ENCODE measurements at regions not wholly inside any gene's neighbourhood (a gene's known extent, or its start where the extent isn't known, plus 50 kb on each side); places are given as distances from the start of the nearest gene placed in this dataset.

GRCh38 chr3:43783987-43784639 lies 93.4 kb downstream of the ABHD5 start:
- DNase-seq (ENCODE audit: low read depth in 4 of 4, low spot score in 3 of 4) = no peak

GRCh38 chr3:43784640-43785011 lies 93.9 kb downstream of the ABHD5 start:
- DNase-seq (ENCODE audit: low read depth in 4 of 4, low spot score in 3 of 4) = no peak

GRCh38 chr3:43785551-43785950 lies 94.8 kb downstream of the ABHD5 start:
- no peak for DNase-seq (ENCODE audit: low read depth in 4 of 4, low spot score in 3 of 4)

- no peak for DNase-seq (ENCODE audit: low read depth in 4 of 4, low spot score in 3 of 4)
Measured at GRCh38 chr3:43786102-43786501, 95.4 kb downstream of the ABHD5 start.

- DNase-seq (ENCODE audit: low read depth in 4 of 4, low spot score in 3 of 4) = no peak
Measured at GRCh38 chr3:43786526-43787305, 96.0 kb downstream of the ABHD5 start.

GRCh38 chr3:43787330-43787729 lies 96.6 kb downstream of the ABHD5 start:
- DNase-seq (ENCODE audit: low read depth in 4 of 4, low spot score in 3 of 4) = no peak

GRCh38 chr3:43789028-43789427 lies 98.3 kb downstream of the ABHD5 start:
- no peak for DNase-seq (ENCODE audit: low read depth in 4 of 4, low spot score in 3 of 4)

- DNase-seq (ENCODE audit: low read depth in 4 of 4, low spot score in 3 of 4) = no peak
Measured at GRCh38 chr3:43790060-43790459, 99.3 kb downstream of the ABHD5 start.

- no peak for DNase-seq (ENCODE audit: low read depth in 4 of 4, low spot score in 3 of 4)
Measured at GRCh38 chr3:43790476-43790875, 99.7 kb downstream of the ABHD5 start.

GRCh38 chr3:43791246-43791645 lies 100.5 kb downstream of the ABHD5 start:
- DNase-seq (ENCODE audit: low read depth in 4 of 4, low spot score in 3 of 4) = no peak

- no peak for DNase-seq (ENCODE audit: low read depth in 4 of 4, low spot score in 3 of 4)
Measured at GRCh38 chr3:43792904-43793303, 102.2 kb downstream of the ABHD5 start.

GRCh38 chr3:43793648-43794372 lies 103.1 kb downstream of the ABHD5 start:
- no peak for DNase-seq (ENCODE audit: low read depth in 4 of 4, low spot score in 3 of 4)

- no peak for DNase-seq (ENCODE audit: low read depth in 4 of 4, low spot score in 3 of 4)
Measured at GRCh38 chr3:43794776-43795175, 104.0 kb downstream of the ABHD5 start.

GRCh38 chr3:43795491-43795890 lies 104.8 kb downstream of the ABHD5 start:
- DNase-seq (ENCODE audit: low read depth in 4 of 4, low spot score in 3 of 4) = no peak

- DNase-seq (ENCODE audit: low read depth in 4 of 4, low spot score in 3 of 4) = no peak
Measured at GRCh38 chr3:43796041-43796596, 105.4 kb downstream of the ABHD5 start.

- DNase-seq (ENCODE audit: low read depth in 4 of 4, low spot score in 3 of 4) = no peak
Measured at GRCh38 chr3:43797794-43798193, 107.1 kb downstream of the ABHD5 start.

GRCh38 chr3:43810797-43811196 lies 120.1 kb downstream of the ABHD5 start:
- no peak for DNase-seq (ENCODE audit: low read depth in 4 of 4, low spot score in 3 of 4)

- no peak for DNase-seq (ENCODE audit: low read depth in 4 of 4, low spot score in 3 of 4)
Measured at GRCh38 chr3:43814461-43814860, 123.7 kb downstream of the ABHD5 start.

- no peak for DNase-seq (ENCODE audit: low read depth in 4 of 4, low spot score in 3 of 4)
Measured at GRCh38 chr3:43816372-43816771, 125.6 kb downstream of the ABHD5 start.

GRCh38 chr3:43817064-43817463 lies 126.3 kb downstream of the ABHD5 start:
- no peak for DNase-seq (ENCODE audit: low read depth in 4 of 4, low spot score in 3 of 4)

GRCh38 chr3:43817825-43818224 lies 127.1 kb downstream of the ABHD5 start:
- no peak for DNase-seq (ENCODE audit: low read depth in 4 of 4, low spot score in 3 of 4)

Data from left renal pelvis (tissue), 4 donors.